GM12878 (cell line): ENCODE measurements at regions not wholly inside any gene's neighbourhood (a gene's known extent, or its start where the extent isn't known, plus 50 kb on each side); places are given as distances from the start of the nearest gene placed in this dataset.

Experiments used
- CREB1 ChIP-seq: IDR thresholded peaks from 2 replicates; pipeline ENCODE4 v1.6.1; 2012; ENCODE audit warnings: low read depth, mild to moderate bottlenecking, inconsistent platforms
- HDGF ChIP-seq: fragments of 450-650 bp; IDR thresholded peaks from 2 replicates; pipeline ENCODE4 v1.6.1; 2016; ENCODE audit warnings: antibody characterized with exemption
- IKZF2 ChIP-seq, 2 experiments: fragments of 450-650 bp; IDR thresholded peaks; 2 replicates each; pipeline ENCODE4 v1.6.1; 2017; ENCODE audit warnings: mild to moderate bottlenecking in 2 of 2, moderate library complexity in 2 of 2
- NR2C2 ChIP-seq: IDR thresholded peaks from 2 replicates; pipeline ENCODE4 v1.6.1; 2011; ENCODE audit warnings: borderline replicate concordance, low read depth; ENCODE audit not compliant: control insufficient read depth, insufficient read length
- RAD21 ChIP-seq: IDR thresholded peaks from 2 replicates; pipeline ENCODE4 v1.6.1; 2011; ENCODE audit warnings: mild to moderate bottlenecking, low read depth, low read length, moderate library complexity; ENCODE audit not compliant: insufficient read depth
- SREBF2 ChIP-seq: IDR thresholded peaks from 2 replicates; pipeline ENCODE4 v1.6.1; 2012; ENCODE audit warnings: mild to moderate bottlenecking, low read length
- SRF ChIP-seq, 2 experiments: IDR thresholded peaks; 2 replicates each; pipeline ENCODE4 v1.6.1; 2011; ENCODE audit warnings: low read depth in 2 of 2, low read length in 2 of 2, mild to moderate bottlenecking in 1 of 2, moderate library complexity in 1 of 2
- ZNF274 ChIP-seq: IDR thresholded peaks from one replicate; pipeline ENCODE4 v1.8.0; 2011; ENCODE audit not compliant: insufficient read length, insufficient read depth
- TF ChIP-seq, protein P1 (sequence below), 3 experiments: IDR thresholded peaks in 2 of 3; conservative IDR thresholded peaks in 1 of 3; 2 replicates each; pipeline ENCODE4 v1.5.1; 2011; ENCODE audit warnings: low read depth in 3 of 3, low read length in 3 of 3, mild to moderate bottlenecking in 3 of 3, control low read depth in 2 of 3, moderate library complexity in 2 of 3, inconsistent platforms in 1 of 3, mixed read lengths in 1 of 3; ENCODE audit not compliant: control insufficient read depth in 2 of 3, insufficient read depth in 1 of 3; ENCODE audit errors: extremely low read depth in 1 of 3
- TF ChIP-seq, protein P2 (sequence below): IDR thresholded peaks from 2 replicates; pipeline ENCODE4 v1.6.1; 2011; ENCODE audit warnings: low read depth, mild to moderate bottlenecking, low read length, moderate library complexity, borderline replicate concordance; ENCODE audit errors: extremely low read depth

DNA sequence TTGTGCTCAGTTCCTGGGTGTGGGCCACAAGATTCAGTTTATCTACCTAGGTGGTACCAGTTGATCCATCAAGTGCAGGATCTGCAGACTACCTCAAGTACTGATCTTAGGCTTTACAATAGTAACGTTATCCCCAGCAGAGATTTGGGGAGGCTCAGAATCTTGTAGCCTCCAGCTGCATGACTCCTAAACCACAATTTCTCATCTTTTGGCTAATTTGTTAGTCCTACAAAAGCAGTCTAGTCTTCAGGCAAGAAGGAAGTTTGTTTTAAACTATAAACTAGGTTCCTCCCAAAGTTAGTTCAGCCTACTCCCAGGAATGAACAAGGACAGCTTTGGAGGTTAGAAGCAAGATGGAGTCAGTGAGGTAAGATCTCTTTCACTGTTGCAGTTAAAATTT is 213.5 kb upstream of the PIEZO2 start:
- TF ChIP-seq ZNF274, result no peak
- TF ChIP-seq, protein P1, sequence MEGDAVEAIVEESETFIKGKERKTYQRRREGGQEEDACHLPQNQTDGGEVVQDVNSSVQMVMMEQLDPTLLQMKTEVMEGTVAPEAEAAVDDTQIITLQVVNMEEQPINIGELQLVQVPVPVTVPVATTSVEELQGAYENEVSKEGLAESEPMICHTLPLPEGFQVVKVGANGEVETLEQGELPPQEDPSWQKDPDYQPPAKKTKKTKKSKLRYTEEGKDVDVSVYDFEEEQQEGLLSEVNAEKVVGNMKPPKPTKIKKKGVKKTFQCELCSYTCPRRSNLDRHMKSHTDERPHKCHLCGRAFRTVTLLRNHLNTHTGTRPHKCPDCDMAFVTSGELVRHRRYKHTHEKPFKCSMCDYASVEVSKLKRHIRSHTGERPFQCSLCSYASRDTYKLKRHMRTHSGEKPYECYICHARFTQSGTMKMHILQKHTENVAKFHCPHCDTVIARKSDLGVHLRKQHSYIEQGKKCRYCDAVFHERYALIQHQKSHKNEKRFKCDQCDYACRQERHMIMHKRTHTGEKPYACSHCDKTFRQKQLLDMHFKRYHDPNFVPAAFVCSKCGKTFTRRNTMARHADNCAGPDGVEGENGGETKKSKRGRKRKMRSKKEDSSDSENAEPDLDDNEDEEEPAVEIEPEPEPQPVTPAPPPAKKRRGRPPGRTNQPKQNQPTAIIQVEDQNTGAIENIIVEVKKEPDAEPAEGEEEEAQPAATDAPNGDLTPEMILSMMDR (IDR thresholded peaks at IDR 0.05 in 2 of 3, conservative IDR thresholded peaks at IDR 0.05 in 1 of 3; ENCODE audit: control insufficient read depth in 2 of 3, extremely low read depth in 1 of 3, insufficient read depth in 1 of 3, low read depth in 3 of 3, low read length in 3 of 3), result no peak
- TF ChIP-seq NR2C2, result no peak
- TF ChIP-seq, protein P2, sequence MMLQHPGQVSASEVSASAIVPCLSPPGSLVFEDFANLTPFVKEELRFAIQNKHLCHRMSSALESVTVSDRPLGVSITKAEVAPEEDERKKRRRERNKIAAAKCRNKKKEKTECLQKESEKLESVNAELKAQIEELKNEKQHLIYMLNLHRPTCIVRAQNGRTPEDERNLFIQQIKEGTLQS, result no peak
- no peak for TF ChIP-seq IKZF2 (IDR thresholded peaks at IDR 0.05)
- no peak for TF ChIP-seq SREBF2
- TF ChIP-seq HDGF, result no peak
- TF ChIP-seq RAD21, result no peak
- TF ChIP-seq CREB1, result no peak
- no peak for TF ChIP-seq SRF (IDR thresholded peaks at IDR 0.05; ENCODE audit: low read depth in 2 of 2, low read length in 2 of 2)
